HepG2 (cell line): ENCODE measurements at regions not wholly inside any gene's neighbourhood (a gene's known extent, or its start where the extent isn't known, plus 50 kb on each side); places are given as distances from the start of the nearest gene placed in this dataset.

ENCODE experiments used
- ATAC-seq: fragments of 200-7000 bp; cut with Tn5 transposase; 3 replicates; pipeline ENCODE4 v1.9.1; 2020; ENCODE audit warnings: mild to moderate bottlenecking, moderate library complexity
- BruUV-seq: library from RNA; stranded (reverse); fragments of 400-500 nt; replicated peaks from 2 replicates; lab custom pipeline; 2021; lab: Mats Ljungman, UMichigan
- CTCF ChIA-PET: fragments of 300-600 bp; formaldehyde crosslinking; extraction: SDS; loops from one replicate; lab custom pipeline; 2021; ENCODE audit warnings: low total read pairs, inconsistent platforms, low intra/inter-chr PET ratio; lab: Yijun Ruan, JAX
- POLR2A ChIA-PET: fragments of 350-600 bp; sonication (Branson Sonifier 250); formaldehyde crosslinking; loops from one replicate; lab custom pipeline; 2020; ENCODE audit warnings: antibody characterized with exemption, inconsistent platforms; lab: Yijun Ruan, JAX
- DNase-seq: peaks from one replicate; pipeline ENCODE4 v3.0.0-alpha.2; 2015; ENCODE audit warnings: low spot score
- FAIRE-seq: peaks from 3 replicates; lab custom pipeline; 2011; peaks lifted over from hg19 to GRCh38; lab: Jason Lieb, UNC
- H2AFZ ChIP-seq: one replicate; pipeline ENCODE4 v1.6.1; 2011; ENCODE audit warnings: low read length, inconsistent platforms
- H3K27ac ChIP-seq: fragments of 300-600 bp; 3 replicates; pipeline ENCODE4 v1.8.0; 2011; ENCODE audit warnings: mixed run types, mild to moderate bottlenecking, mixed read lengths, low read length, inconsistent platforms; ENCODE audit not compliant: insufficient read depth; ENCODE audit errors: extremely low read length
- H3K27me3 ChIP-seq, 2 experiments: fragments of 200-600 bp in 1 of 2; 2 replicates in 1 of 2; 3 replicates in 1 of 2; pipeline versions ENCODE4 v1.6.0 to v1.8.0; 2011; ENCODE audit warnings: low read length in 2 of 2, mild to moderate bottlenecking in 2 of 2, moderate library complexity in 2 of 2, inconsistent platforms in 1 of 2; ENCODE audit not compliant: insufficient read depth in 2 of 2, control insufficient read depth in 1 of 2
- H3K36me3 ChIP-seq, 2 experiments: fragments of 200-600 bp in 1 of 2; replicated peaks in 1 of 2; 2 replicates in 1 of 2; 3 replicates in 1 of 2; pipeline versions ENCODE4 v1.5.1 to v1.8.0; 2011; ENCODE audit warnings: low read length in 2 of 2, inconsistent platforms in 1 of 2; ENCODE audit not compliant: insufficient read depth in 2 of 2, control insufficient read depth in 1 of 2
- H3K4me1 ChIP-seq: 2 replicates; pipeline ENCODE4 v1.5.1; 2012; ENCODE audit warnings: low read length, inconsistent platforms; ENCODE audit not compliant: insufficient read depth
- H3K4me2 ChIP-seq: 2 replicates; pipeline ENCODE4 v1.6.0; 2011; ENCODE audit warnings: low read depth, low read length, inconsistent platforms
- H3K4me3 ChIP-seq, 3 experiments: fragments of 200-600 bp in 1 of 3; sonication (generic), shearing (Covaris generic) in 1 of 3; replicated peaks in 1 of 3; 2 replicates each; pipeline ENCODE4 v1.5.1; 2011 to 2016; ENCODE audit warnings: low read length in 3 of 3, inconsistent platforms in 2 of 3, low read depth in 2 of 3, mild to moderate bottlenecking in 2 of 3, control low read depth in 1 of 3, mixed read lengths in 1 of 3; ENCODE audit not compliant: insufficient read depth in 1 of 3
- H3K79me2 ChIP-seq: one replicate; pipeline ENCODE4 v1.6.1; 2011; ENCODE audit warnings: low read length, inconsistent platforms; ENCODE audit not compliant: insufficient read depth
- H3K9ac ChIP-seq: 2 replicates; pipeline ENCODE4 v1.6.0; 2011; ENCODE audit warnings: mild to moderate bottlenecking, low read depth, low read length, inconsistent platforms; ENCODE audit not compliant: insufficient read depth
- H3K9me3 ChIP-seq: 2 replicates; pipeline ENCODE4 v1.5.1; 2012; ENCODE audit warnings: mild to moderate bottlenecking, low read length
- H4K20me1 ChIP-seq: 2 replicates; pipeline ENCODE4 v1.6.0; 2011; ENCODE audit warnings: inconsistent platforms, mild to moderate bottlenecking, low read length, moderate library complexity; ENCODE audit not compliant: insufficient read depth
- DZIP1 ChIP-seq: sonication (generic); formaldehyde crosslinking; IDR thresholded peaks from 2 replicates; pipeline ENCODE4 v1.5.0; 2020; ENCODE audit warnings: mild to moderate bottlenecking, missing genetic modification reagents
- HNF1A ChIP-seq, 2 experiments: sonication (generic) in 1 of 2; formaldehyde crosslinking in 1 of 2; IDR thresholded peaks; 2 replicates each; pipeline versions ENCODE4 v1.4.0 to v1.6.1; 2016 to 2020; ENCODE audit warnings: borderline replicate concordance in 1 of 2, low read depth in 1 of 2, mild to moderate bottlenecking in 1 of 2, missing genetic modification reagents in 1 of 2
- RARA ChIP-seq: IDR thresholded peaks from 2 replicates; pipeline ENCODE4 v1.6.1; 2016; ENCODE audit warnings: missing genetic modification reagents, missing compliant biosample characterization
- RBM39 ChIP-seq: fragments of 200-400 bp; formaldehyde crosslinking; IDR thresholded peaks from one replicate; pipeline ENCODE4 v1.6.1; 2018; ENCODE audit warnings: antibody characterized with exemption, mild to moderate bottlenecking, low read depth, low read length; ENCODE audit not compliant: poor library complexity, severe bottlenecking
- SIN3B ChIP-seq: fragments of 150-350 bp; IDR thresholded peaks from 2 replicates; pipeline ENCODE4 v1.6.1; 2014; ENCODE audit warnings: low read length
- ZFP37 ChIP-seq: sonication (generic); formaldehyde crosslinking; IDR thresholded peaks from 2 replicates; pipeline ENCODE4 v1.4.0; 2020; ENCODE audit warnings: missing genetic modification reagents, borderline replicate concordance
- ZNF142 ChIP-seq: sonication (generic); formaldehyde crosslinking; IDR thresholded peaks from 2 replicates; pipeline ENCODE4 v1.4.0; 2020; ENCODE audit warnings: missing genetic modification reagents
- ZNF207 ChIP-seq: fragments of 450-650 bp; IDR thresholded peaks from 2 replicates; pipeline ENCODE4 v1.6.1; 2016; ENCODE audit warnings: antibody characterized with exemption, borderline replicate concordance
- ZNF275 ChIP-seq: sonication (generic); formaldehyde crosslinking; IDR thresholded peaks from 2 replicates; pipeline ENCODE4 v1.8.0; 2022; ENCODE audit warnings: missing genetic modification reagents, mild to moderate bottlenecking, inconsistent platforms, borderline replicate concordance
- ZNF329 ChIP-seq: sonication (generic); formaldehyde crosslinking; IDR thresholded peaks from 2 replicates; pipeline ENCODE4 v1.9.0; 2021; ENCODE audit warnings: low read depth, mild to moderate bottlenecking, missing genetic modification reagents
- WGBS: methylation state at CpG from one replicate; pipeline ENCODE4 v1.1.6; 2017; ENCODE audit warnings: low lambda C conversion rate; 5-methylcytosine and 5-hydroxymethylcytosine counted together
- in situ Hi-C: cut with HindIII; loops from 2 replicates; pipeline ENCODE4 v1.10.0; 2017; ENCODE audit warnings: low pct_unique_long_range_greater_than_20kb; ENCODE audit not compliant: extremely low pct_ligation_motif_present
- intact Hi-C: fragments of 100-400 bp; cut with micrococcal nuclease; formaldehyde crosslinking; loops from one replicate; pipeline ENCODE4 v1.10.0; 2022; ENCODE audit not compliant: unreplicated experiment

- no peak overlapping the region for H3K4me3 ChIP-seq
- peaks cover 4% of the 10 kb centered on the region; the same call in 1 of the 2 replicates for H3K9me3 ChIP-seq
- no peak overlapping the region for H3K27ac ChIP-seq
- H3K4me2 ChIP-seq: no peak overlapping the region
- no peak for DNase-seq
- FAIRE-seq: no peak
- H3K27me3 ChIP-seq: no peaks in the 10 kb centered on the region
- CTCF ChIA-PET: no interaction called here
- no peak overlapping the region for H3K9ac ChIP-seq
- no peaks in the 10 kb centered on the region for H4K20me1 ChIP-seq
- no peaks in the 10 kb centered on the region for H3K79me2 ChIP-seq
- ATAC-seq: no peak
- POLR2A ChIA-PET: no interaction called here
- BruUV-seq: no TSS peak
- intact Hi-C loops (no loop called here), in situ Hi-C loops (loop anchor here (25.0 kb wide), 1 partner anchor 635 kb away; no protein-coding TSS in a partner anchor)
- no peaks in the 10 kb centered on the region for H3K36me3 ChIP-seq
- WGBS: 0% methylated on average over 3 of the region's 3 CpGs
- H2AFZ ChIP-seq: no peak overlapping the region
- H3K4me1 ChIP-seq: peaks cover 8% of the 10 kb centered on the region
- no peak for TF ChIP-seq ZNF329
- TF ChIP-seq ZFP37 (CRISPR knock-in tag): no peak
- no peak for TF ChIP-seq RBM39
- TF ChIP-seq ZNF142 (CRISPR knock-in tag): no peak
- TF ChIP-seq ZNF207: no peak
- TF ChIP-seq SIN3B: no peak
- TF ChIP-seq HNF1A (IDR thresholded peaks at IDR 0.05; ENCODE audit: low read depth): no peak
- no peak for TF ChIP-seq HNF1A (CRISPR knock-in tag; IDR thresholded peaks at IDR 0.05; ENCODE audit: borderline replicate concordance)
- TF ChIP-seq RARA: no peak
- TF ChIP-seq ZNF275: no peak
- no peak for TF ChIP-seq DZIP1 (CRISPR knock-in tag)
Measured at GRCh38 chr1:222452031-222452430, 95.9 kb downstream of the HHIPL2 start.
